GM12878 (cell line): ENCODE measurements at regions not wholly inside any gene's neighbourhood (a gene's known extent, or its start where the extent isn't known, plus 50 kb on each side); places are given as distances from the start of the nearest gene placed in this dataset.

Source experiments
- ATAC-seq: fragments of 200-7000 bp; cut with Tn5 transposase; 3 replicates; pipeline ENCODE4 v1.9.1; 2020; ENCODE audit warnings: mild to moderate bottlenecking, moderate library complexity
- BruUV-seq: library from RNA; stranded (reverse); fragments of 400-500 nt; replicated peaks from 2 replicates; lab custom pipeline; 2021; lab: Mats Ljungman, UMichigan
- CTCF ChIA-PET: fragments of 300-600 bp; sonication (Branson Sonifier 250); formaldehyde crosslinking; extraction: SDS; loops from one replicate; lab custom pipeline; 2021; ENCODE audit warnings: inconsistent platforms; lab: Yijun Ruan, JAX
- POLR2A ChIA-PET: fragments of 350-600 bp; formaldehyde crosslinking; extraction: SDS; loops from one replicate; lab custom pipeline; 2021; ENCODE audit warnings: inconsistent platforms; lab: Charles Lee
- RAD21 ChIA-PET: fragments of 300-600 bp; sonication (Branson Sonifier 250); formaldehyde crosslinking; loops from one replicate; lab custom pipeline; 2023; ENCODE audit warnings: antibody characterized with exemption; ENCODE audit not compliant: unreplicated experiment; lab: Charles Lee
- SMC1A ChIA-PET: fragments of 300-600 bp; sonication (Branson Sonifier 250); formaldehyde crosslinking; loops from one replicate; lab custom pipeline; 2023; ENCODE audit not compliant: unreplicated experiment, uncharacterized antibody; lab: Charles Lee
- DNase-seq: peaks from one replicate; pipeline ENCODE4 v3.0.0-alpha.2; 2011; ENCODE audit warnings: low read depth, low spot score
- FAIRE-seq: peaks from 3 replicates; lab custom pipeline; 2011; peaks lifted over from hg19 to GRCh38; lab: Jason Lieb, UNC
- H2AFZ ChIP-seq: 2 replicates; pipeline ENCODE4 v1.6.0; 2011; ENCODE audit warnings: low read depth, low read length, control low read depth; ENCODE audit not compliant: control insufficient read depth
- H3K27ac ChIP-seq: 2 replicates; pipeline ENCODE4 v1.5.1; 2011; ENCODE audit warnings: control low read depth; ENCODE audit not compliant: control insufficient read depth, insufficient read depth
- H3K27me3 ChIP-seq, 2 experiments: replicated peaks in 1 of 2; 2 replicates each; pipeline versions ENCODE4 v1.6.0 to v1.6.1; 2011; ENCODE audit warnings: low read length in 1 of 2; ENCODE audit not compliant: control insufficient read depth in 2 of 2, insufficient read depth in 2 of 2
- H3K36me3 ChIP-seq, 2 experiments: 2 replicates each; pipeline ENCODE4 v1.5.1; 2011; ENCODE audit warnings: low read length in 1 of 2; ENCODE audit not compliant: control insufficient read depth in 2 of 2, insufficient read depth in 2 of 2
- H3K4me1 ChIP-seq: 2 replicates; pipeline ENCODE4 v1.6.1; 2011; ENCODE audit warnings: mild to moderate bottlenecking, low read length, moderate library complexity, mixed read lengths; ENCODE audit not compliant: control insufficient read depth, insufficient read depth
- H3K4me2 ChIP-seq: 2 replicates; pipeline ENCODE4 v1.6.0; 2011; ENCODE audit warnings: control low read depth; ENCODE audit not compliant: control insufficient read depth, insufficient read depth
- H3K4me3 ChIP-seq: fragments of 200-600 bp; sonication (generic); 2 replicates; pipeline ENCODE4 v1.5.1; 2016
- H3K79me2 ChIP-seq: 2 replicates; pipeline ENCODE4 v1.6.0; 2011; ENCODE audit warnings: low read length; ENCODE audit not compliant: control insufficient read depth, insufficient read depth
- H3K9ac ChIP-seq: 2 replicates; pipeline ENCODE4 v1.8.0; 2011; ENCODE audit warnings: low read length, control low read depth, mixed read lengths; ENCODE audit not compliant: control insufficient read depth, insufficient read depth
- H3K9me3 ChIP-seq: replicated peaks from 3 replicates; pipeline ENCODE4 v1.5.1; 2011; ENCODE audit warnings: mild to moderate bottlenecking, low read length; ENCODE audit not compliant: control insufficient read depth, insufficient read depth
- H4K20me1 ChIP-seq: 2 replicates; pipeline ENCODE4 v1.6.0; 2011; ENCODE audit not compliant: control insufficient read depth, insufficient read depth
- CHD2 ChIP-seq: IDR thresholded peaks from 2 replicates; pipeline ENCODE4 v1.6.1; 2011; ENCODE audit warnings: low read depth, low read length, improper control_type of control experiment, borderline replicate concordance
- NFXL1 ChIP-seq: fragments of 450-650 bp; IDR thresholded peaks from 2 replicates; pipeline ENCODE4 v1.6.1; 2017; ENCODE audit warnings: antibody characterized with exemption, mild to moderate bottlenecking, borderline replicate concordance
- RELA ChIP-seq: fragments of 450-650 bp; IDR thresholded peaks from 2 replicates; pipeline ENCODE4 v1.8.0; 2014; ENCODE audit warnings: borderline replicate concordance; ENCODE audit not compliant: partially characterized antibody
- SMARCA5 ChIP-seq: fragments of 450-650 bp; IDR thresholded peaks from 2 replicates; pipeline ENCODE4 v1.6.1; 2017; ENCODE audit warnings: mild to moderate bottlenecking
- SPI1 ChIP-seq: IDR thresholded peaks from 2 replicates; pipeline ENCODE4 v1.6.1; 2011; ENCODE audit warnings: low read depth, mild to moderate bottlenecking, low read length, moderate library complexity, borderline replicate concordance; ENCODE audit not compliant: insufficient read depth
- WGBS: methylation state at CpG from one replicate; pipeline ENCODE4 v1.1.6; 2016; ENCODE audit warnings: low lambda C conversion rate; ENCODE audit not compliant: insufficient replicate concordance, insufficient coverage; ENCODE audit errors: missing lambda C conversion rate; 5-methylcytosine and 5-hydroxymethylcytosine counted together
- in situ Hi-C: fragments of 300-500 bp; cut with MboI; formaldehyde crosslinking; loops from 9 replicates; pipeline ENCODE4 v1.14.3; 2018; ENCODE audit warnings: mixed read lengths
- intact Hi-C: fragments of 100-400 bp; cut with micrococcal nuclease; formaldehyde crosslinking; loops from one replicate; pipeline ENCODE4 v1.14.2; 2022; ENCODE audit not compliant: unreplicated experiment
- TF ChIP-seq, protein P1 (sequence below): IDR thresholded peaks from 2 replicates; pipeline ENCODE4 v1.6.1; 2011; ENCODE audit warnings: borderline replicate concordance, low read depth, mild to moderate bottlenecking, moderate library complexity, low read length; ENCODE audit not compliant: insufficient read depth, poor library complexity, severe bottlenecking
- TF ChIP-seq, protein P2 (sequence below): IDR thresholded peaks from 2 replicates; pipeline ENCODE4 v1.6.1; 2011; ENCODE audit warnings: low read depth, low read length, improper control_type of control experiment, borderline replicate concordance
- TF ChIP-seq, protein P3 (sequence below), 3 experiments: IDR thresholded peaks in 2 of 3; conservative IDR thresholded peaks in 1 of 3; 2 replicates each; pipeline ENCODE4 v1.5.1; 2011; ENCODE audit warnings: low read depth in 3 of 3, low read length in 3 of 3, mild to moderate bottlenecking in 3 of 3, control low read depth in 2 of 3, moderate library complexity in 2 of 3, inconsistent platforms in 1 of 3, mixed read lengths in 1 of 3; ENCODE audit not compliant: control insufficient read depth in 2 of 3, insufficient read depth in 1 of 3; ENCODE audit errors: extremely low read depth in 1 of 3

DNA sequence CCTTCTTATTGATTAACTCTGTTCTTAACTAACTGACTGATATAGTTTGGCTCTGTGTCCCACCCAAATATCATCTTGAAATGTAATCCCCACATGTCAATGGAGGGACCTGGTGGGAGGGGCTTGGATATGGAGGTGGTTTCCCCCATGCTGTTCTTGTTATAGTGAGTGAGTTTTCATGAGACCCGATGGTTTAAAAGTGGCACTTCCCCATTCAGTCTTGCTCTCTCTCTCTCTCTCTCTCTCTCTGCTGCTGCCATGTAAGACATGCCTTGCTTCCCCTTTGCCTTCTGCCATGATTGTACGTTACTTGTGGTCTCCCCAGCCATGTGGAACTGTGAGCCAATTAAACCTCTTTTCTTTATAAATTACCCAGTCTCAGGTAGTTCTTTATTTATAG, 81.8 kb upstream of the SPACA1 start:
- Histone ChIP-seq H3K4me2 (no peak overlapping the region), H3K79me2 (no peaks in the 10 kb centered on the region), H3K36me3 (no peaks in the 10 kb centered on the region), H2AFZ (no peak overlapping the region), H3K9ac (no peak overlapping the region), H3K27ac (no peak overlapping the region), H3K4me1 (no peaks in the 10 kb centered on the region), H4K20me1 (no peaks in the 10 kb centered on the region), H3K27me3 (no peaks in the 10 kb centered on the region), H3K4me3 (no peak overlapping the region), H3K9me3 (peaks cover 4% of the 10 kb centered on the region; the same call in 2 of the 3 replicates)
- ATAC-seq (no peak), DNase-seq (no peak), FAIRE-seq (no peak)
- ChIA-PET RAD21 (no interaction called here), CTCF (no interaction called here), SMC1A (no interaction called here), POLR2A (no interaction called here)
- peak; percentile 37; the same call in 1 of the 2 replicates for TF ChIP-seq SPI1
- TF ChIP-seq, protein P1, sequence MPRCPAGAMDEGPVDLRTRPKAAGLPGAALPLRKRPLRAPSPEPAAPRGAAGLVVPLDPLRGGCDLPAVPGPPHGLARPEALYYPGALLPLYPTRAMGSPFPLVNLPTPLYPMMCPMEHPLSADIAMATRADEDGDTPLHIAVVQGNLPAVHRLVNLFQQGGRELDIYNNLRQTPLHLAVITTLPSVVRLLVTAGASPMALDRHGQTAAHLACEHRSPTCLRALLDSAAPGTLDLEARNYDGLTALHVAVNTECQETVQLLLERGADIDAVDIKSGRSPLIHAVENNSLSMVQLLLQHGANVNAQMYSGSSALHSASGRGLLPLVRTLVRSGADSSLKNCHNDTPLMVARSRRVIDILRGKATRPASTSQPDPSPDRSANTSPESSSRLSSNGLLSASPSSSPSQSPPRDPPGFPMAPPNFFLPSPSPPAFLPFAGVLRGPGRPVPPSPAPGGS = no peak
- 34% methylated on average over 2 of the region's 2 CpGs for WGBS
- in situ Hi-C loops (no loop called here), intact Hi-C loops (no loop called here)
- BruUV-seq = no TSS peak

DNA sequence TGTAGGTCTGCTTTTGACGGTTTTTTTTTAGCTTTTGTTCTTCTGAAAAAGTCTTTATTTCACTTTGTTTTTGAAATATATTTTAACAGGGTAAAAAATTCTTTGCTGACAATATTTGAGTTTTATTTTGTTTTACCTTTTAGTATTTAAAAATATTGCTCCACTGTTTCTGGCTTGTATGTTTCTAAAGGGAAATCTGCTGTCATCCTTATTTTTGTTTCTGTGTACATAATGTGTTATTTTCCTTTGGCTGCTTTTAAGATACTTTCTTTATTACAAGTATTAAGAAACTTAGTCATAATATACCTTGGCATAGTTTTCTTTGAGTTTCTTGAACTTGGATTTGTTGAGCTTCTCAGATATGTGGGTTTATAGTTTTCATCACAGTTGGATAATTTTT, 88.6 kb upstream of the SPACA1 start:
- H4K20me1 ChIP-seq = no peaks in the 10 kb centered on the region
- no peak for FAIRE-seq
- H3K27me3 ChIP-seq = no peaks in the 10 kb centered on the region
- RAD21 ChIA-PET = no interaction called here
- BruUV-seq = no TSS peak
- POLR2A ChIA-PET = no interaction called here
- no peak overlapping the region for H3K4me2 ChIP-seq
- intact Hi-C loops (no loop called here), in situ Hi-C loops (no loop called here)
- SMC1A ChIA-PET = no interaction called here
- H3K79me2 ChIP-seq = no peaks in the 10 kb centered on the region
- no peak overlapping the region for H3K27ac ChIP-seq
- H2AFZ ChIP-seq = no peak overlapping the region
- no peak overlapping the region for H3K4me3 ChIP-seq
- DNase-seq = no peak
- WGBS = 27% methylated on average over 1 of the region's 1 CpG
- no peak for ATAC-seq
- H3K9me3 ChIP-seq = no peaks in the 10 kb centered on the region
- no peaks in the 10 kb centered on the region for H3K36me3 ChIP-seq
- no peak overlapping the region for H3K9ac ChIP-seq
- H3K4me1 ChIP-seq = no peaks in the 10 kb centered on the region
- CTCF ChIA-PET = interaction anchor here (0.6 to 0.8 kb wide), 2 partner anchors 80 to 165 kb away, joined by 3 read pairs; no protein-coding TSS in a partner anchor
- TF ChIP-seq SPI1 (no peak), SMARCA5 (no peak), CHD2 (no peak), RELA (no peak), NFXL1 (no peak)
- TF ChIP-seq, protein P2, sequence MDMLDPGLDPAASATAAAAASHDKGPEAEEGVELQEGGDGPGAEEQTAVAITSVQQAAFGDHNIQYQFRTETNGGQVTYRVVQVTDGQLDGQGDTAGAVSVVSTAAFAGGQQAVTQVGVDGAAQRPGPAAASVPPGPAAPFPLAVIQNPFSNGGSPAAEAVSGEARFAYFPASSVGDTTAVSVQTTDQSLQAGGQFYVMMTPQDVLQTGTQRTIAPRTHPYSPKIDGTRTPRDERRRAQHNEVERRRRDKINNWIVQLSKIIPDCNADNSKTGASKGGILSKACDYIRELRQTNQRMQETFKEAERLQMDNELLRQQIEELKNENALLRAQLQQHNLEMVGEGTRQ = no peak
- TF ChIP-seq, protein P3, sequence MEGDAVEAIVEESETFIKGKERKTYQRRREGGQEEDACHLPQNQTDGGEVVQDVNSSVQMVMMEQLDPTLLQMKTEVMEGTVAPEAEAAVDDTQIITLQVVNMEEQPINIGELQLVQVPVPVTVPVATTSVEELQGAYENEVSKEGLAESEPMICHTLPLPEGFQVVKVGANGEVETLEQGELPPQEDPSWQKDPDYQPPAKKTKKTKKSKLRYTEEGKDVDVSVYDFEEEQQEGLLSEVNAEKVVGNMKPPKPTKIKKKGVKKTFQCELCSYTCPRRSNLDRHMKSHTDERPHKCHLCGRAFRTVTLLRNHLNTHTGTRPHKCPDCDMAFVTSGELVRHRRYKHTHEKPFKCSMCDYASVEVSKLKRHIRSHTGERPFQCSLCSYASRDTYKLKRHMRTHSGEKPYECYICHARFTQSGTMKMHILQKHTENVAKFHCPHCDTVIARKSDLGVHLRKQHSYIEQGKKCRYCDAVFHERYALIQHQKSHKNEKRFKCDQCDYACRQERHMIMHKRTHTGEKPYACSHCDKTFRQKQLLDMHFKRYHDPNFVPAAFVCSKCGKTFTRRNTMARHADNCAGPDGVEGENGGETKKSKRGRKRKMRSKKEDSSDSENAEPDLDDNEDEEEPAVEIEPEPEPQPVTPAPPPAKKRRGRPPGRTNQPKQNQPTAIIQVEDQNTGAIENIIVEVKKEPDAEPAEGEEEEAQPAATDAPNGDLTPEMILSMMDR (IDR thresholded peaks at IDR 0.05 in 2 of 3, conservative IDR thresholded peaks at IDR 0.05 in 1 of 3; ENCODE audit: control insufficient read depth in 2 of 3, extremely low read depth in 1 of 3, insufficient read depth in 1 of 3, low read depth in 3 of 3, low read length in 3 of 3) = no peak
